K562 (cell line): ENCODE measurements at regions not wholly inside any gene's neighbourhood (a gene's known extent, or its start where the extent isn't known, plus 50 kb on each side); places are given as distances from the start of the nearest gene placed in this dataset.

Experiments
- ATF3 ChIP-seq, 2 experiments: fragments of 450-650 bp in 1 of 2; sonication (generic) in 1 of 2; formaldehyde crosslinking in 1 of 2; IDR thresholded peaks in 1 of 2; conservative IDR thresholded peaks in 1 of 2; 2 replicates each; pipeline versions ENCODE4 v1.6.1 to v1.8.1; 2016 to 2023; ENCODE audit warnings: mild to moderate bottlenecking in 2 of 2, moderate library complexity in 2 of 2, inconsistent platforms in 1 of 2, missing genetic modification reagents in 1 of 2
- BCOR ChIP-seq: fragments of 450-650 bp; IDR thresholded peaks from 2 replicates; pipeline ENCODE4 v1.6.1; 2016
- CREB5 ChIP-seq: fragments of 250-450 bp; sonication (Bioruptor Pico); IDR thresholded peaks from 2 replicates; pipeline ENCODE4 v1.5.0; 2020; ENCODE audit warnings: mild to moderate bottlenecking
- GTF2A2 ChIP-seq: IDR thresholded peaks from 2 replicates; pipeline ENCODE4 v1.6.1; 2016; ENCODE audit warnings: mild to moderate bottlenecking, missing genetic modification characterization, missing compliant biosample characterization
- HDAC2 ChIP-seq: fragments of 450-650 bp; IDR thresholded peaks from 2 replicates; pipeline ENCODE4 v1.6.1; 2016; ENCODE audit warnings: mild to moderate bottlenecking
- JUNB ChIP-seq: fragments of 450-650 bp; formaldehyde crosslinking; conservative IDR thresholded peaks from 2 replicates; pipeline ENCODE4 v1.4.0; 2020; ENCODE audit warnings: mild to moderate bottlenecking
- NFATC3 ChIP-seq: fragments of 450-650 bp; IDR thresholded peaks from 2 replicates; pipeline ENCODE4 v1.6.1; 2017; ENCODE audit warnings: mild to moderate bottlenecking
- OTX1 ChIP-seq: fragments of 450-650 bp; formaldehyde crosslinking; IDR thresholded peaks from 2 replicates; pipeline ENCODE4 v1.4.0; 2022; ENCODE audit warnings: mild to moderate bottlenecking
- TCFL5 ChIP-seq: fragments of 250-450 bp; sonication (Bioruptor Pico); conservative IDR thresholded peaks from 2 replicates; pipeline ENCODE4 v1.6.1; 2021; ENCODE audit warnings: mild to moderate bottlenecking, moderate library complexity, matching md5 sums
- U2AF1 ChIP-seq: fragments of 200-400 bp; formaldehyde crosslinking; optimal IDR thresholded peaks from 2 replicates; pipeline ENCODE3; 2017; ENCODE audit warnings: mild to moderate bottlenecking, low read depth, low read length, moderate library complexity
- ZFP36 ChIP-seq: fragments of 150-350 bp; IDR thresholded peaks from 2 replicates; pipeline ENCODE4 v1.6.1; 2018; ENCODE audit warnings: low read length, low read depth; ENCODE audit not compliant: partially characterized antibody
- ZNF197 ChIP-seq: fragments of 200-800 bp; sonication (Bioruptor generic); IDR thresholded peaks from 2 replicates; pipeline ENCODE4 v1.6.1; 2016; ENCODE audit warnings: low read depth, missing genetic modification characterization, missing compliant biosample characterization
- ZNF407 ChIP-seq: fragments of 450-650 bp; IDR thresholded peaks from 2 replicates; pipeline ENCODE4 v1.6.1; 2016; ENCODE audit warnings: low read depth

- TF ChIP-seq ZNF407 (peak; percentile 8; the same call in 1 of the 2 replicates), ATF3 (IDR thresholded peaks at IDR 0.05) (0 out of 2 replicates have a peak, but pooled peaks have one; percentile 16), ATF3 (CRISPR knock-in tag; conservative IDR thresholded peaks at IDR 0.05) (peak; percentile 94), HDAC2 (peak; percentile 68), GTF2A2 (tag) (peak; percentile 95), CREB5 (CRISPR knock-in tag) (no peak), ZFP36 (no peak), TCFL5 (CRISPR knock-in tag) (peak; percentile 6; the same call in 1 of the 2 replicates), ZNF197 (CRISPR knock-in tag) (no peak; the same call in 1 of the 2 replicates), BCOR (peak; percentile 91), JUNB (CRISPR knock-in tag) (no peak), NFATC3 (no peak), U2AF1 (peak; percentile 94), OTX1 (CRISPR knock-in tag) (peak; percentile 93)
These were observed 129.9 kb downstream of the HFE start (continued) for GRCh38 chr6:26216886-26217713.
